ENCODE measurements at regions not wholly inside any gene's neighbourhood (a gene's known extent, or its start where the extent isn't known, plus 50 kb on each side); places are given as distances from the start of the nearest gene placed in this dataset.
A peak's percentile ranks its signal among the peaks of the same experiment; 100 is the strongest.

DNA sequence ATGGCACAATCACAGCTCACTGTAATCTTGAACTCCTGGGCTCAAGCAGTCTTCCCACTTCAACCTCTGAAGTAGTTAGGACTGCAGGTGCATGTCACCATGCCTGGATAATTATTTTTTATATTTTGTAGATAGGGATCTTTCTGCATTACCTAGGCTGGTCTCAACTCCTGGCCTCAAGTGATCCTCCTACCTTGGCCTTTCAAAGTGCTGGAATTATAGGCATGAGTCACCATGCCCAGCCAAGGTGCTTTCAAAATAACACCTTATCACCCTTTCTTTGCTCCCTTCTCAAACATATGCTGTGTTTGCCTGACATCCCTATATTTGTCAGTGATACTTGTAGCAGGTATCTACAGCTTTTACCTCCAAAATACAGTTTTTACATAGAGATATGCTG is 242.0 kb upstream of the ARRDC4 start:
- no peak overlapping the region for H3K27ac ChIP-seq (ENCODE audit: extremely low read length, insufficient read depth, low read length)
- H4K20me1 ChIP-seq (ENCODE audit: insufficient read depth, low read length): no peaks in the 10 kb centered on the region
- H3K9me3 ChIP-seq (ENCODE audit: low read length): peaks cover 6% of the 10 kb centered on the region; the same call in 1 of the 2 replicates
- H3K36me3 ChIP-seq (replicated peaks in 1 of 2; ENCODE audit: control insufficient read depth in 1 of 2, insufficient read depth in 2 of 2, low read length in 2 of 2): no peaks in the 10 kb centered on the region
- no peak overlapping the region for H2AFZ ChIP-seq (ENCODE audit: low read length)
- H3K9ac ChIP-seq (ENCODE audit: insufficient read depth, low read depth, low read length): no peak overlapping the region
- TF ChIP-seq MIER3 (CRISPR knock-in tag; IDR thresholded peaks at IDR 0.05; ENCODE audit: borderline replicate concordance) (no peak), ZNF234 (CRISPR knock-in tag; conservative IDR thresholded peaks at IDR 0.05) (no peak), GABPA (IDR thresholded peaks at IDR 0.05; ENCODE audit: low read depth, low read length) (no peak), GABPA (CRISPR knock-in tag; IDR thresholded peaks at IDR 0.05; ENCODE audit: low read depth) (no peak), SP5 (CRISPR knock-in tag; IDR thresholded peaks at IDR 0.05; ENCODE audit: borderline replicate concordance, low read depth) (no peak), RBM39 (IDR thresholded peaks at IDR 0.05; ENCODE audit: low read depth, low read length, poor library complexity, severe bottlenecking) (no peak), ZNF501 (CRISPR knock-in tag; IDR thresholded peaks at IDR 0.05) (no peak)
- no TSS peak for BruUV-seq (replicated peaks)
- H3K4me2 ChIP-seq (ENCODE audit: low read depth, low read length): no peak overlapping the region
- intact Hi-C loops (cut with micrococcal nuclease; ENCODE audit: unreplicated experiment): no loop called here
- no peaks in the 10 kb centered on the region for H3K4me1 ChIP-seq (ENCODE audit: insufficient read depth, low read length)
- H3K27me3 ChIP-seq (ENCODE audit: control insufficient read depth in 1 of 2, insufficient read depth in 2 of 2, low read length in 2 of 2): no peaks in the 10 kb centered on the region
- no peak for DNase-seq (ENCODE audit: low spot score)
- FAIRE-seq: no peak
- in situ Hi-C loops (cut with HindIII; ENCODE audit: extremely low pct_ligation_motif_present, low pct_unique_long_range_greater_than_20kb): no loop called here
- ChIA-PET CTCF (ENCODE audit: low intra/inter-chr PET ratio, low total read pairs) (no interaction called here), POLR2A (no interaction called here)
- H3K4me3 ChIP-seq (replicated peaks in 1 of 3; ENCODE audit: insufficient read depth in 1 of 3, low read depth in 2 of 3, low read length in 3 of 3): no peak overlapping the region
- ATAC-seq: no peak
- no peaks in the 10 kb centered on the region for H3K79me2 ChIP-seq (ENCODE audit: insufficient read depth, low read length)

DNA sequence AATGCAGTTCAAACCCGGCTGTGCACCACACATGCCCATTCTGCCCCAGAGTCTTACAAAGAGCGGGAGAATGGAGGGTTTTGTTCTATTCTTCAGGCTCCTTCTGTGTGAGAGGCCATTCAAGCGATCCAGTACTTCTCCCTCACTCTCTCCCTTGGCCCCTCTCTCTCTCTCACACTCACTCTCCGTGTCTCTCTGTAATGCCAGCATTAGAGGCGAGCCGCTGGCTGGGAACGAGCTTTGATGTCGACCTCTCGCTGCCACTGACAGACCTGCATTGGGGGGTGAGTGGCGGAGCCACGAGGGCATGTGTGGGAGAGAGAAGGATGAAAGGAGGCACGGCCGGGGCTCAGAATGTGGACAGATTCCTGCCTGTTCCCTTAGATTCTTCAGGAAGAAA is 231.7 kb upstream of the ARRDC4 start:
- FAIRE-seq: no peak
- ChIA-PET CTCF (ENCODE audit: low intra/inter-chr PET ratio, low total read pairs) (no interaction called here), POLR2A (no interaction called here)
- Histone ChIP-seq H3K9me3 (ENCODE audit: low read length) (no peaks in the 10 kb centered on the region), H3K9ac (ENCODE audit: insufficient read depth, low read depth, low read length) (no peak overlapping the region), H3K4me3 (replicated peaks in 1 of 3; ENCODE audit: insufficient read depth in 1 of 3, low read depth in 2 of 3, low read length in 3 of 3) (no peak overlapping the region), H3K4me2 (ENCODE audit: low read depth, low read length) (peak overlapping the region; percentile 26; the same call in 1 of the 2 replicates), H3K4me1 (ENCODE audit: insufficient read depth, low read length) (no peaks in the 10 kb centered on the region), H3K27ac (ENCODE audit: extremely low read length, insufficient read depth, low read length) (no peak overlapping the region), H2AFZ (ENCODE audit: low read length) (no peak overlapping the region), H3K36me3 (replicated peaks in 1 of 2; ENCODE audit: control insufficient read depth in 1 of 2, insufficient read depth in 2 of 2, low read length in 2 of 2) (no peaks in the 10 kb centered on the region), H3K27me3 (ENCODE audit: control insufficient read depth in 1 of 2, insufficient read depth in 2 of 2, low read length in 2 of 2) (peaks cover 0 to 10% of the 10 kb centered on the region in 2 experiments; a peak in 3 of 5 replicates), H4K20me1 (ENCODE audit: insufficient read depth, low read length) (no peaks in the 10 kb centered on the region), H3K79me2 (ENCODE audit: insufficient read depth, low read length) (no peaks in the 10 kb centered on the region)
- intact Hi-C loops (cut with micrococcal nuclease; ENCODE audit: unreplicated experiment): no loop called here
- peak; percentile 38; the same call in 2 of the 3 replicates for ATAC-seq
- no peak for TF ChIP-seq MTF2 (CRISPR knock-in tag; IDR thresholded peaks at IDR 0.05; ENCODE audit: borderline replicate concordance)
- TF ChIP-seq, protein P1, sequence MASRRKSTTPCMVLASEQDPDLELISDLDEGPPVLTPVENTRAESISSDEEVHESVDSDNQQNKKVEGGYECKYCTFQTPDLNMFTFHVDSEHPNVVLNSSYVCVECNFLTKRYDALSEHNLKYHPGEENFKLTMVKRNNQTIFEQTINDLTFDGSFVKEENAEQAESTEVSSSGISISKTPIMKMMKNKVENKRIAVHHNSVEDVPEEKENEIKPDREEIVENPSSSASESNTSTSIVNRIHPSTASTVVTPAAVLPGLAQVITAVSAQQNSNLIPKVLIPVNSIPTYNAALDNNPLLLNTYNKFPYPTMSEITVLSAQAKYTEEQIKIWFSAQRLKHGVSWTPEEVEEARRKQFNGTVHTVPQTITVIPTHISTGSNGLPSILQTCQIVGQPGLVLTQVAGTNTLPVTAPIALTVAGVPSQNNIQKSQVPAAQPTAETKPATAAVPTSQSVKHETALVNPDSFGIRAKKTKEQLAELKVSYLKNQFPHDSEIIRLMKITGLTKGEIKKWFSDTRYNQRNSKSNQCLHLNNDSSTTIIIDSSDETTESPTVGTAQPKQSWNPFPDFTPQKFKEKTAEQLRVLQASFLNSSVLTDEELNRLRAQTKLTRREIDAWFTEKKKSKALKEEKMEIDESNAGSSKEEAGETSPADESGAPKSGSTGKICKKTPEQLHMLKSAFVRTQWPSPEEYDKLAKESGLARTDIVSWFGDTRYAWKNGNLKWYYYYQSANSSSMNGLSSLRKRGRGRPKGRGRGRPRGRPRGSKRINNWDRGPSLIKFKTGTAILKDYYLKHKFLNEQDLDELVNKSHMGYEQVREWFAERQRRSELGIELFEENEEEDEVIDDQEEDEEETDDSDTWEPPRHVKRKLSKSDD (CRISPR knock-in tag; IDR thresholded peaks at IDR 0.05; ENCODE audit: low read depth): no peak
- no peak for TF ChIP-seq ATF7-NPFF (CRISPR knock-in tag; IDR thresholded peaks at IDR 0.05; ENCODE audit: low read depth)
- TF ChIP-seq ZBTB1 (CRISPR knock-in tag; IDR thresholded peaks at IDR 0.05; ENCODE audit: borderline replicate concordance): no peak
- TF ChIP-seq, protein P2, sequence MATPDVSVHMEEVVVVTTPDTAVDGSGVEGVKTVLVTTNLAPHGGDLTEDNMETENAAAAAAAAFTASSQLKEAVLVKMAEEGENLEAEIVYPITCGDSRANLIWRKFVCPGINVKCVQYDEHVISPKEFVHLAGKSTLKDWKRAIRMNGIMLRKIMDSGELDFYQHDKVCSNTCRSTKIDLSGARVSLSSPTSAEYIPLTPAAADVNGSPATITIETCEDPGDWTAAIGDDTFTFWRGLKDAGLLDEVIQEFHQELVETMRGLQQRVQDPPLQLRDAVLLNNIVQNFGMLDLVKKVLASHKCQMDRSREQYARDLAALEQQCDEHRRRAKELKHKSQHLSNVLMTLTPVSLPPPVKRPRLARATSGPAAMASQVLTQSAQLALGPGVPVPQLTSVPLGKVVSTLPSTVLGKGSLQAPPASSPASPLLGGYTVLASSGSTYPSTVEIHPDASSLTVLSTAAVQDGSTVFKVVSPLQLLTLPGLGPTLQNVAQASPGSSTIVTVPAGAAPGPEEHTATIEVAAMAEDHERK (CRISPR knock-in tag; IDR thresholded peaks at IDR 0.05; ENCODE audit: low read depth): no peak
- no peak for TF ChIP-seq HOXD1 (CRISPR knock-in tag; IDR thresholded peaks at IDR 0.05)
- in situ Hi-C loops (cut with HindIII; ENCODE audit: extremely low pct_ligation_motif_present, low pct_unique_long_range_greater_than_20kb): no loop called here
- DNase-seq (ENCODE audit: low spot score): no peak
- no TSS peak for BruUV-seq (replicated peaks)
- WGBS (ENCODE audit: low lambda C conversion rate): 5% methylated on average over 13 of the region's 13 CpGs

Data from HepG2 (cell line).